ENCODE measurements at regions not wholly inside any gene's neighbourhood (a gene's known extent, or its start where the extent isn't known, plus 50 kb on each side); places are given as distances from the start of the nearest gene placed in this dataset.

- TF ChIP-seq CSDC2 (CRISPR knock-in tag; IDR thresholded peaks at IDR 0.05) (no peak), ZNF8 (CRISPR knock-in tag; IDR thresholded peaks at IDR 0.05) (no peak), SNAI2 (CRISPR knock-in tag; IDR thresholded peaks at IDR 0.05) (no peak)
Observed at GRCh38 chr5:106633825-106634224, 1036.9 kb downstream of the EFNA5 start.
